KBM-7 (cell line): ENCODE measurements at regions not wholly inside any gene's neighbourhood (a gene's known extent, or its start where the extent isn't known, plus 50 kb on each side); places are given as distances from the start of the nearest gene placed in this dataset.
"Not testable (repeated sequence)": the region's sequence is repeated elsewhere in the genome, so short reads cannot be mapped to it uniquely, and the experiment has no call there.

Experiments used
- DNase-seq: peaks from one replicate; pipeline ENCODE4 v3.0.0-alpha.2; 2015
- in situ Hi-C: fragments of 300-500 bp; cut with MboI; formaldehyde crosslinking; loops from 2 replicates; pipeline ENCODE4 v1.14.3; 2020; ENCODE audit warnings: low sequenced_read_pairs, low pct_unique_long_range_greater_than_20kb, mixed read lengths

GRCh38 chr1:118325550-118326225 lies 140.7 kb upstream of the SPAG17 start:
- in situ Hi-C loops: no loop called here
- no peak for DNase-seq

- no peak for DNase-seq
- in situ Hi-C loops: no loop called here
These were observed 138.2 kb upstream of the SPAG17 start for GRCh38 chr1:118323246-118323645.

GRCh38 chr1:118322331-118322730 lies 137.3 kb upstream of the SPAG17 start:
- no peak for DNase-seq
- in situ Hi-C loops: no loop called here

GRCh38 chr1:118321840-118322239 lies 136.8 kb upstream of the SPAG17 start:
- in situ Hi-C loops: no loop called here

GRCh38 chr1:118317842-118318614 lies 133.0 kb upstream of the SPAG17 start:
- DNase-seq: no peak
- in situ Hi-C loops: no loop called here

More at GRCh38 chr1:118321840-118322239, 136.8 kb upstream of the SPAG17 start:
- DNase-seq: no peak

GRCh38 chr1:118306851-118307250 lies 121.8 kb upstream of the SPAG17 start:
- DNase-seq: no peak
- in situ Hi-C loops: no loop called here

GRCh38 chr1:118304722-118305359 lies 119.8 kb upstream of the SPAG17 start:
- DNase-seq: no peak
- in situ Hi-C loops: no loop called here

GRCh38 chr1:118303534-118303933 lies 118.5 kb upstream of the SPAG17 start:
- in situ Hi-C loops: no loop called here
- no peak for DNase-seq

GRCh38 chr1:118303064-118303463 lies 118.0 kb upstream of the SPAG17 start:
- no peak for DNase-seq
- in situ Hi-C loops: no loop called here

GRCh38 chr1:118302145-118302544 lies 117.1 kb upstream of the SPAG17 start:
- no peak for DNase-seq
- in situ Hi-C loops: no loop called here

GRCh38 chr1:118300808-118301207 lies 115.8 kb upstream of the SPAG17 start:
- in situ Hi-C loops: no loop called here

GRCh38 chr1:118298397-118298796 lies 113.4 kb upstream of the SPAG17 start:
- in situ Hi-C loops: no loop called here
- DNase-seq: no peak

More at GRCh38 chr1:118300808-118301207, 115.8 kb upstream of the SPAG17 start:
- no peak for DNase-seq

GRCh38 chr1:118297521-118297920 lies 112.5 kb upstream of the SPAG17 start:
- in situ Hi-C loops: no loop called here
- no peak for DNase-seq

- in situ Hi-C loops: no loop called here
- no peak for DNase-seq
These were observed 110.0 kb upstream of the SPAG17 start for GRCh38 chr1:118294875-118295642.

- no peak for DNase-seq
- in situ Hi-C loops: no loop called here
These were observed 106.6 kb upstream of the SPAG17 start for GRCh38 chr1:118291661-118292060.

- no peak for DNase-seq
- in situ Hi-C loops: no loop called here
These were observed 105.5 kb upstream of the SPAG17 start for GRCh38 chr1:118290571-118290970.

GRCh38 chr1:118290046-118290445 lies 105.0 kb upstream of the SPAG17 start:
- DNase-seq: no peak
- in situ Hi-C loops: no loop called here

- in situ Hi-C loops, DNase-seq: not testable (repeated sequence)
These were observed 95.6 kb upstream of the SPAG17 start for GRCh38 chr1:118280656-118281055.

GRCh38 chr1:118275472-118276115 lies 90.6 kb upstream of the SPAG17 start:
- in situ Hi-C loops: no loop called here
- DNase-seq: no peak
